ENCODE measurements at regions not wholly inside any gene's neighbourhood (a gene's known extent, or its start where the extent isn't known, plus 50 kb on each side); places are given as distances from the start of the nearest gene placed in this dataset.

DNA sequence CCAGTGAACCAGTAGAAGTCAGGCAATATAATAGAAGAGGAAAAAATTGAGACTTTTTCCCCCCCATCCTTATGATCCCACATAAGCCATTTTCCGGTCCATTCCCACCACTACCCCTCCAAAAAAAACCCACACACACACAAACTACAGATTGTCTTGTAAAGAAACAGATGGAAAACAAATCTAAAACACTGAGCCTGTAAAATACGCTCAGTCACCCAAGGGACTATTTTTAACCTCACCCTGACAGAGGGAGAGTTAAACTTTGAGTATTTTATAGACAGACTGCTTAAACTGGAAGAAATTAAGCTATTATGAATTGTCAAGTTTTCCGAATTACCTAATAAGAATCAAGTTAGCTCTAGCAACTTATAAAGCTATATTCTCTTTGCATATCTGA, 471.8 kb upstream of the C9orf72 start:
- H3K23ac ChIP-seq (ENCODE audit: low read length in 2 of 2): no peak overlapping the region
- H3K9me3 ChIP-seq (ENCODE audit: control insufficient read depth, low read length): no peaks in the 10 kb centered on the region
- no peaks in the 10 kb centered on the region for H3K4me1 ChIP-seq (ENCODE audit: control insufficient read depth, insufficient read depth, low read depth, low read length)
- no peak overlapping the region for H2AFZ ChIP-seq (ENCODE audit: low read depth, low read length)
- H2BK15ac ChIP-seq (ENCODE audit: low read depth, poor library complexity, severe bottlenecking): no peak overlapping the region
- H3K79me1 ChIP-seq (replicated peaks; ENCODE audit: low read length, poor library complexity, severe bottlenecking): no peaks in the 10 kb centered on the region
- H2AK5ac ChIP-seq (ENCODE audit: low read length, severe bottlenecking): no peak overlapping the region
- no peak overlapping the region for H4K91ac ChIP-seq (ENCODE audit: low read length)
- H3K18ac ChIP-seq (ENCODE audit: low read depth in 1 of 2, low read length in 2 of 2): no peak overlapping the region
- no peak overlapping the region for H3K4ac ChIP-seq (ENCODE audit: low read depth in 1 of 2, low read length in 2 of 2)
- no peak overlapping the region for H2BK120ac ChIP-seq (ENCODE audit: low read depth, low read length)
- no peak overlapping the region for H3K9ac ChIP-seq (ENCODE audit: low read length)
- H3K36me3 ChIP-seq (ENCODE audit: control insufficient read depth in 1 of 2, insufficient read depth in 2 of 2, low read depth in 1 of 2, low read length in 2 of 2): no peaks in the 10 kb centered on the region
- H4K8ac ChIP-seq (ENCODE audit: low read length): no peak overlapping the region
- no peak for DNase-seq
- H3K14ac ChIP-seq (ENCODE audit: low read length in 2 of 2): no peak overlapping the region
- H3K27me3 ChIP-seq (ENCODE audit: control insufficient read depth in 1 of 2, insufficient read depth in 1 of 2, low read length in 2 of 2): no peaks in the 10 kb centered on the region
- H2BK5ac ChIP-seq (ENCODE audit: low read depth, low read length, poor library complexity, severe bottlenecking): no peak overlapping the region
- 94% methylated on average over 1 of the region's 3 CpGs for WGBS
- H2BK12ac ChIP-seq (ENCODE audit: low read length in 2 of 2): no peak overlapping the region
- no peak overlapping the region for H3K27ac ChIP-seq (ENCODE audit: low read length, poor library complexity, severe bottlenecking)
- H3K4me3 ChIP-seq (ENCODE audit: insufficient read depth in 1 of 2, low read depth in 1 of 2, low read length in 2 of 2): no peak overlapping the region
- no peak overlapping the region for H3K4me2 ChIP-seq (ENCODE audit: low read length, poor library complexity, severe bottlenecking)

DNA sequence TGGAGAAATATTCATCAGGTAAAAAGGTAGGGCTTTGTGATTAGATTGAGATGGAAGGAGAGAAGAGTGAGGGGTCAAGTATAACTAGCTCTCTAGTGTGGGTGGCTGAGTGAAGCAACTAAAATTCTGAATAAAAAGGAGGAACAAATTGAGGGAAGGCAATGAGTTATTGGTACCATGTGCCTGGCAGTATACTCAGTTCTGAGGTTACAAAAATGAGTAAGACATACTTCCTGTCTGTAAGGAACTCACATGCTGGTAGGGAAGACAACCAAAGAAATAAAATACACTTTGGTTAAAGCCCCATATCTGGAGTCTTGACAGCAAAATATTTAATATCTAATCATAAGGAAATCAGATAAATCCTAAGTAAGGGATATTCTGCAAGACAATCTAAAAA, 476.8 kb upstream of the C9orf72 start:
- no peak overlapping the region for H3K9ac ChIP-seq (ENCODE audit: low read length)
- H3K27me3 ChIP-seq (ENCODE audit: control insufficient read depth in 1 of 2, insufficient read depth in 1 of 2, low read length in 2 of 2): no peaks in the 10 kb centered on the region
- H4K8ac ChIP-seq (ENCODE audit: low read length): no peak overlapping the region
- no peaks in the 10 kb centered on the region for H3K36me3 ChIP-seq (ENCODE audit: control insufficient read depth in 1 of 2, insufficient read depth in 2 of 2, low read depth in 1 of 2, low read length in 2 of 2)
- DNase-seq: no peak
- H3K79me1 ChIP-seq (replicated peaks; ENCODE audit: low read length, poor library complexity, severe bottlenecking): no peaks in the 10 kb centered on the region
- no peak overlapping the region for H2BK15ac ChIP-seq (ENCODE audit: low read depth, poor library complexity, severe bottlenecking)
- H2BK5ac ChIP-seq (ENCODE audit: low read depth, low read length, poor library complexity, severe bottlenecking): no peak overlapping the region
- H3K14ac ChIP-seq (ENCODE audit: low read length in 2 of 2): no peak overlapping the region
- peaks cover 1% of the 10 kb centered on the region for H3K4me1 ChIP-seq (ENCODE audit: control insufficient read depth, insufficient read depth, low read depth, low read length)
- H3K9me3 ChIP-seq (ENCODE audit: control insufficient read depth, low read length): no peaks in the 10 kb centered on the region
- H3K18ac ChIP-seq (ENCODE audit: low read depth in 1 of 2, low read length in 2 of 2): no peak overlapping the region
- H2AK5ac ChIP-seq (ENCODE audit: low read length, severe bottlenecking): no peak overlapping the region
- H3K23ac ChIP-seq (ENCODE audit: low read length in 2 of 2): no peak overlapping the region
- H4K91ac ChIP-seq (ENCODE audit: low read length): no peak overlapping the region
- H2BK120ac ChIP-seq (ENCODE audit: low read depth, low read length): no peak overlapping the region
- H3K27ac ChIP-seq (ENCODE audit: low read length, poor library complexity, severe bottlenecking): no peak overlapping the region
- no peak overlapping the region for H3K4me2 ChIP-seq (ENCODE audit: low read length, poor library complexity, severe bottlenecking)
- no peak overlapping the region for H3K4ac ChIP-seq (ENCODE audit: low read depth in 1 of 2, low read length in 2 of 2)
- H2BK12ac ChIP-seq (ENCODE audit: low read length in 2 of 2): no peak overlapping the region
- no peak overlapping the region for H3K4me3 ChIP-seq (ENCODE audit: insufficient read depth in 1 of 2, low read depth in 1 of 2, low read length in 2 of 2)
- no peak overlapping the region for H2AFZ ChIP-seq (ENCODE audit: low read depth, low read length)

DNA sequence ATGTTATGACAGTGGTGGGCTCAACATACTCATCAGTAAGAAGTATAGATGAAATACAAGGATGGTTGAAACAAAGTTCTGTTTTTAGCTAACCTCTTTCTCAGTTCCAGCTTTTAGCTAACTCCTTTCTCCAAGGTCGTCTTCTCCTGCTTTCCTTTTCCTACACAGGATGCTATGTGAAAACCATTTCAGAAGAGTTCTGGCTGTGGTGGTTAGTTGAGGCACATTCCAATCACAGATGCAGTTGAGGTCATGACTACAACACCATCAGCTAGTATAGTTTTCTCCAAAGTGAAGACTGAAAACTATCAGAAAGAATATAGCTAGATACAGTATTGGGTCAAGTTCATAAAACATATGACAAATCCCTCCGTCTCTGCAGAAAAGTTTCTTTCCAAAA, 477.7 kb upstream of the C9orf72 start:
- 100% methylated on average over 1 of the region's 2 CpGs for WGBS

DNA sequence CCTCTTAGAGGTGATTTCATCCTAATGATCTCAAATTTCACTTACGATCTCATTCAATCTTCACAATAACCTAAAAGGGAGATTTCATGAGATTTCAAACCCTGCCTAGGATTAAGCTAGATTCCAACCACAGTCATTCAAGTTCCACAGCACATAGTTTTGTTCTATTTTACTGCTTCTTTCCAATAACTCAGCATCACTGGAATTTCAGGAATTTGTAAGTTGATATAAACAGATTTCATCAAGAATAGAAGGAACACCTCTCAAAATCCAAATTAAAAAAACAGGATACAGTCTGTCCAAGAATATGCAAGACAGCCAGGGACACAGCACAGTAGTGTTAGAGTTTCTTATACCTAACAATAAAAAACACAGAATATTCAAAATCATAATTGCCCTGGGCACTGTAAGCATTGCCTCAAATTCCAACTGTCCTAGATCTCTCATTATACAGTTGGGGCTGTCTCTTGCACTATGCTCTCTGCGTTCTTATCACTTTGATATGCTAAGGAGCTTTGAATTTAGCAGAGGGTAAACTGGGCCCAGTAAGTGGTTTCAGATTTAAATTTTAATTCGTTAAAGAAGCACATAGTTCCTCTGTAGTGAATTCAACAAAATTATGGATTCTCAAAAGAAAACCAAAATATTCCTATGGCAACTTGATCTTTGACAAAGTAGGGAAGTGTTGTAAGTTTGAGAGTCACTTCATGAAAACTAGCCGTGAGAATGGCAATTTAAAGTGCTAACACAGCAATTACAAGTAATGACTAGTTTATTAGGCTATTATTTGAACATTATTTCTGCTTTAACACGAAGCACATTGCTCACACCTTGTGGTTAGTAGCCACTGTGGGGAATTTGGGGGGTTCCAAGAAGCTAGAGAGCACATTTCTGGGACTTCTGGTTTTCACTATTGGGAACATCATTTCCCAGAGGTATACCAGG, 478.6 kb upstream of the C9orf72 start:
- no peaks in the 10 kb centered on the region for H3K27me3 ChIP-seq (ENCODE audit: control insufficient read depth in 1 of 2, insufficient read depth in 1 of 2, low read length in 2 of 2)
- H3K36me3 ChIP-seq (ENCODE audit: control insufficient read depth in 1 of 2, insufficient read depth in 2 of 2, low read depth in 1 of 2, low read length in 2 of 2): no peaks in the 10 kb centered on the region
- H3K14ac ChIP-seq (ENCODE audit: low read length in 2 of 2): no peak overlapping the region
- no peak overlapping the region for H2BK5ac ChIP-seq (ENCODE audit: low read depth, low read length, poor library complexity, severe bottlenecking)
- H3K27ac ChIP-seq (ENCODE audit: low read length, poor library complexity, severe bottlenecking): peak overlapping the region; percentile 53
- H3K18ac ChIP-seq (ENCODE audit: low read depth in 1 of 2, low read length in 2 of 2): no peak overlapping the region
- no peaks in the 10 kb centered on the region for H3K9me3 ChIP-seq (ENCODE audit: control insufficient read depth, low read length)
- H2AFZ ChIP-seq (ENCODE audit: low read depth, low read length): no peak overlapping the region
- 73% methylated on average over 4 of the region's 5 CpGs for WGBS
- no peak overlapping the region for H4K91ac ChIP-seq (ENCODE audit: low read length)
- peak overlapping the region; percentile 84 for H2AK5ac ChIP-seq (ENCODE audit: low read length, severe bottlenecking)
- H2BK120ac ChIP-seq (ENCODE audit: low read depth, low read length): no peak overlapping the region
- H3K4me2 ChIP-seq (ENCODE audit: low read length, poor library complexity, severe bottlenecking): no peak overlapping the region
- no peak overlapping the region for H4K8ac ChIP-seq (ENCODE audit: low read length)
- peaks cover 1% of the 10 kb centered on the region for H3K4me1 ChIP-seq (ENCODE audit: control insufficient read depth, insufficient read depth, low read depth, low read length)
- DNase-seq: peak; percentile 6
- no peak overlapping the region for H2BK12ac ChIP-seq (ENCODE audit: low read length in 2 of 2)
- no peak overlapping the region for H3K4me3 ChIP-seq (ENCODE audit: insufficient read depth in 1 of 2, low read depth in 1 of 2, low read length in 2 of 2)
- no peaks in the 10 kb centered on the region for H3K79me1 ChIP-seq (replicated peaks; ENCODE audit: low read length, poor library complexity, severe bottlenecking)
- H3K23ac ChIP-seq (ENCODE audit: low read length in 2 of 2): no peak overlapping the region
- no peak overlapping the region for H3K9ac ChIP-seq (ENCODE audit: low read length)
- no peak overlapping the region for H2BK15ac ChIP-seq (ENCODE audit: low read depth, poor library complexity, severe bottlenecking)
- no peak overlapping the region for H3K4ac ChIP-seq (ENCODE audit: low read depth in 1 of 2, low read length in 2 of 2)

More for the DNA sequence above, 477.7 kb upstream of the C9orf72 start:
- no peak overlapping the region for H3K23ac ChIP-seq (ENCODE audit: low read length in 2 of 2)
- no peak overlapping the region for H4K91ac ChIP-seq (ENCODE audit: low read length)
- peaks cover 1% of the 10 kb centered on the region for H3K4me1 ChIP-seq (ENCODE audit: control insufficient read depth, insufficient read depth, low read depth, low read length)
- H3K27me3 ChIP-seq (ENCODE audit: control insufficient read depth in 1 of 2, insufficient read depth in 1 of 2, low read length in 2 of 2): no peaks in the 10 kb centered on the region
- no peak overlapping the region for H2BK5ac ChIP-seq (ENCODE audit: low read depth, low read length, poor library complexity, severe bottlenecking)
- H3K14ac ChIP-seq (ENCODE audit: low read length in 2 of 2): no peak overlapping the region
- no peak overlapping the region for H4K8ac ChIP-seq (ENCODE audit: low read length)
- H2BK15ac ChIP-seq (ENCODE audit: low read depth, poor library complexity, severe bottlenecking): no peak overlapping the region
- H2AK5ac ChIP-seq (ENCODE audit: low read length, severe bottlenecking): no peak overlapping the region
- no peaks in the 10 kb centered on the region for H3K9me3 ChIP-seq (ENCODE audit: control insufficient read depth, low read length)
- H3K79me1 ChIP-seq (replicated peaks; ENCODE audit: low read length, poor library complexity, severe bottlenecking): no peaks in the 10 kb centered on the region
- no peak overlapping the region for H2BK12ac ChIP-seq (ENCODE audit: low read length in 2 of 2)
- no peak overlapping the region for H2BK120ac ChIP-seq (ENCODE audit: low read depth, low read length)
- H3K27ac ChIP-seq (ENCODE audit: low read length, poor library complexity, severe bottlenecking): peak overlapping the region; percentile 46
- H3K36me3 ChIP-seq (ENCODE audit: control insufficient read depth in 1 of 2, insufficient read depth in 2 of 2, low read depth in 1 of 2, low read length in 2 of 2): no peaks in the 10 kb centered on the region
- H3K18ac ChIP-seq (ENCODE audit: low read depth in 1 of 2, low read length in 2 of 2): no peak overlapping the region
- H3K4me2 ChIP-seq (ENCODE audit: low read length, poor library complexity, severe bottlenecking): no peak overlapping the region
- H2AFZ ChIP-seq (ENCODE audit: low read depth, low read length): no peak overlapping the region
- no peak overlapping the region for H3K4ac ChIP-seq (ENCODE audit: low read depth in 1 of 2, low read length in 2 of 2)
- H3K9ac ChIP-seq (ENCODE audit: low read length): no peak overlapping the region
- no peak overlapping the region for H3K4me3 ChIP-seq (ENCODE audit: insufficient read depth in 1 of 2, low read depth in 1 of 2, low read length in 2 of 2)
- peak; percentile 4 for DNase-seq
